Mucosa of descending colon (tissue), 3 donors: ENCODE measurements at regions not wholly inside any gene's neighbourhood (a gene's known extent, or its start where the extent isn't known, plus 50 kb on each side); places are given as distances from the start of the nearest gene placed in this dataset.
"Not testable (repeated sequence)": the region's sequence is repeated elsewhere in the genome, so short reads cannot be mapped to it uniquely, and the experiment has no call there.

Experiments used
- ATAC-seq: fragments of 200-7000 bp; cut with Tn5 transposase; one replicate; pipeline ENCODE4 v1.9.1; 2020; ENCODE audit warnings: mild to moderate bottlenecking, moderate library complexity
- DNase-seq, 3 donors: peaks; one replicate each; pipeline ENCODE4 v3.0.0-alpha.2; 2020
- H3K36me3 ChIP-seq: fragments of 200-600 bp; one replicate; pipeline ENCODE4 v1.8.0; 2021; ENCODE audit warnings: low read depth, mild to moderate bottlenecking
- H3K4me1 ChIP-seq: fragments of 200-600 bp; one replicate; pipeline ENCODE4 v1.8.0; 2021; ENCODE audit warnings: low read depth, mild to moderate bottlenecking
- H3K4me3 ChIP-seq: fragments of 200-600 bp; one replicate; pipeline ENCODE4 v1.8.0; 2021; ENCODE audit warnings: mild to moderate bottlenecking
- H3K9me3 ChIP-seq: fragments of 200-600 bp; one replicate; pipeline ENCODE4 v1.8.0; 2021; ENCODE audit warnings: mild to moderate bottlenecking
- CTCF ChIP-seq: fragments of 200-600 bp; IDR thresholded peaks from one replicate; pipeline ENCODE4 v1.8.0; 2022; ENCODE audit warnings: antibody characterized with exemption, mild to moderate bottlenecking
- intact Hi-C, 2 donors: fragments of 100-400 bp; cut with DNase I in 1 of 2; cut with micrococcal nuclease in 1 of 2; formaldehyde crosslinking; loops; one replicate each; pipeline versions ENCODE4 v1.11.0 to v1.11.1; 2022; cut with DNase I, micrococcal nuclease
- donor health status: DM: no; HTN: no; CAD: no; lungs with moderate emphysema.
- donor health status: DM: no; HTN: no; CAD: no.
- donor health status: DM: no; HTN: yes; CAD: no.

- Histone ChIP-seq H3K36me3 (no peaks in the 10 kb centered on the region), H3K9me3 (no peaks in the 10 kb centered on the region), H3K4me3 (no peak overlapping the region), H3K4me1 (no peaks in the 10 kb centered on the region)
- no peak for DNase-seq
- TF ChIP-seq CTCF, result no peak
- ATAC-seq, result no peak
- intact Hi-C loops, result no loop called here
Measured at GRCh38 chr4:31020363-31020762, 300.2 kb downstream of the PCDH7 start.

- intact Hi-C loops, result no loop called here
- H3K36me3 ChIP-seq, result no peaks in the 10 kb centered on the region
Measured at GRCh38 chr4:31021008-31021407, 300.8 kb downstream of the PCDH7 start.

GRCh38 chr4:31022702-31023101 lies 302.5 kb downstream of the PCDH7 start:
- Histone ChIP-seq H3K36me3 (no peaks in the 10 kb centered on the region), H3K4me1 (no peaks in the 10 kb centered on the region), H3K4me3 (no peak overlapping the region), H3K9me3 (no peaks in the 10 kb centered on the region)
- DNase-seq (no peak), ATAC-seq (peak; percentile 62)
- no peak for TF ChIP-seq CTCF
- intact Hi-C loops, result no loop called here

More at GRCh38 chr4:31021008-31021407, 300.8 kb downstream of the PCDH7 start:
- no peak overlapping the region for H3K4me3 ChIP-seq
- ATAC-seq (no peak), DNase-seq (no peak)
- no peak for TF ChIP-seq CTCF
- no peaks in the 10 kb centered on the region for H3K9me3 ChIP-seq
- H3K4me1 ChIP-seq, result no peaks in the 10 kb centered on the region

GRCh38 chr4:31023109-31023508 lies 302.9 kb downstream of the PCDH7 start:
- Histone ChIP-seq H3K9me3 (no peaks in the 10 kb centered on the region), H3K4me3 (no peak overlapping the region)
- ATAC-seq, result peak; percentile 34

GRCh38 chr4:31023742-31024141 lies 303.6 kb downstream of the PCDH7 start:
- no peaks in the 10 kb centered on the region for H3K36me3 ChIP-seq
- TF ChIP-seq CTCF, result no peak
- no peak for ATAC-seq
- no peak overlapping the region for H3K4me3 ChIP-seq
- no peaks in the 10 kb centered on the region for H3K9me3 ChIP-seq
- no peak for DNase-seq
- H3K4me1 ChIP-seq, result no peaks in the 10 kb centered on the region
- intact Hi-C loops, result no loop called here

More at GRCh38 chr4:31023109-31023508, 302.9 kb downstream of the PCDH7 start:
- Histone ChIP-seq H3K4me1 (no peaks in the 10 kb centered on the region), H3K36me3 (no peaks in the 10 kb centered on the region)
- DNase-seq, result no peak
- no peak for TF ChIP-seq CTCF
- intact Hi-C loops, result no loop called here

- H3K36me3 ChIP-seq, H3K4me1 ChIP-seq, intact Hi-C loops, H3K9me3 ChIP-seq, H3K4me3 ChIP-seq, ATAC-seq, DNase-seq: not testable (repeated sequence)
Measured at GRCh38 chr4:31024781-31025180, 304.6 kb downstream of the PCDH7 start.
